AG10803 (cell line): ENCODE measurements at regions not wholly inside any gene's neighbourhood (a gene's known extent, or its start where the extent isn't known, plus 50 kb on each side); places are given as distances from the start of the nearest gene placed in this dataset.

Experiments
- DNase-seq: peaks from one replicate; pipeline ENCODE4 v3.0.0; 2010; ENCODE audit warnings: low read depth
- H3K4me3 ChIP-seq: 2 replicates; pipeline ENCODE4 v1.5.1; 2011; ENCODE audit warnings: mild to moderate bottlenecking, low read length, control low read depth
- CTCF ChIP-seq: conservative IDR thresholded peaks from 2 replicates; pipeline ENCODE4 v1.5.1; 2011; ENCODE audit warnings: mild to moderate bottlenecking, low read length, control low read depth, inconsistent platforms

GRCh38 chr16:86709902-86710601, 131.7 kb downstream of the FOXL1 start:
- no peak for TF ChIP-seq CTCF
- H3K4me3 ChIP-seq = no peak overlapping the region
- DNase-seq = no peak

- no peak for DNase-seq
- no peak overlapping the region for H3K4me3 ChIP-seq
- TF ChIP-seq CTCF = no peak
Measured at GRCh38 chr16:86710602-86710950, 132.2 kb downstream of the FOXL1 start.

- DNase-seq = no peak
- no peak overlapping the region for H3K4me3 ChIP-seq
- TF ChIP-seq CTCF = no peak
Measured at GRCh38 chr16:86712158-86713009, 134.0 kb downstream of the FOXL1 start.

- no peak for TF ChIP-seq CTCF
- no peak for DNase-seq
- H3K4me3 ChIP-seq = no peak overlapping the region
Measured at GRCh38 chr16:86713021-86713631, 134.8 kb downstream of the FOXL1 start.

GRCh38 chr16:86714166-86714565, 135.8 kb downstream of the FOXL1 start:
- no peak overlapping the region for H3K4me3 ChIP-seq
- no peak for TF ChIP-seq CTCF
- no peak for DNase-seq

GRCh38 chr16:86716649-86717048, 138.3 kb downstream of the FOXL1 start:
- no peak for DNase-seq
- TF ChIP-seq CTCF = no peak
- H3K4me3 ChIP-seq = no peak overlapping the region

- no peak overlapping the region for H3K4me3 ChIP-seq
- no peak for TF ChIP-seq CTCF
- no peak for DNase-seq
Measured at GRCh38 chr16:86718118-86718517, 139.8 kb downstream of the FOXL1 start.
